ENCODE measurements at regions not wholly inside any gene's neighbourhood (a gene's known extent, or its start where the extent isn't known, plus 50 kb on each side); places are given as distances from the start of the nearest gene placed in this dataset.

- no peak for TF ChIP-seq MEIS2 (IDR thresholded peaks at IDR 0.05; ENCODE audit: partially characterized antibody)
Observed at GRCh38 chr11:119800619-119801018, 71.6 kb upstream of the NECTIN1 start (continued).

DNA sequence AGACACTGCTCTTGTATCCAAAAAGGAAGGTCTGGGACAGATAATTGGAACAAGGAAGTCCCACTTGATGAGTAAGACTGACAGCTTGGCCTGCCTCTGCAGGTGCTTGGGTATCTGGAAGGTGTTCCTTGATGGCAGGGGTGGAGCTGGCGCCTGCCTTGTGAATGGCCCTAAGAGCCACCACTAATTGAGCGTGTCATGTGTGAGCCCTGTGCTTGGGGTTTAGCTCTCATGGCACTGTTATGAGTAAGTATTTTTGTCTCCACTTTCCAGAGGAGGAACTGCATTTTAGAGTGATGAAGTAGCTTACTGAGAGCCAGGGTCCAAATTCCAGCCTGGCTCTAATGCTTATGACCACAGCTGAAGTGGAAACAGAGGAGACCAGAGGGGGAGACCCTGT lies 71.2 kb upstream of the NECTIN1 start:
- no peak overlapping the region for H3K4me2 ChIP-seq (ENCODE audit: insufficient read depth, low read length)
- H3K4me1 ChIP-seq (replicated peaks in 1 of 2; ENCODE audit: control insufficient read depth in 2 of 2, insufficient read depth in 2 of 2, low read length in 2 of 2): peaks cover 0 to 2% of the 10 kb centered on the region in 2 experiments; a peak in 1 of 5 replicates
- ChIA-PET POLR2A (interaction anchor here (0.8 kb wide), 1 partner anchor 21 kb away, joined by 3 read pairs; no protein-coding TSS in a partner anchor), CTCF (ENCODE audit: low intra/inter-chr PET ratio) (no interaction called here)
- no peaks in the 10 kb centered on the region for H3K79me2 ChIP-seq (ENCODE audit: control insufficient read depth, insufficient read depth, low read length)
- no peak overlapping the region for H3K27ac ChIP-seq (ENCODE audit: extremely low read depth, low read depth, low read length)
- DNase-seq (ENCODE audit: extremely low read depth in 1 of 4, low spot score in 3 of 4) (no peak), FAIRE-seq (no peak), ATAC-seq (no peak)
- H2AFZ ChIP-seq (ENCODE audit: low read depth, low read length): no peak overlapping the region
- no peaks in the 10 kb centered on the region for H3K9me3 ChIP-seq (replicated peaks; ENCODE audit: control insufficient read depth, insufficient read depth, low read depth, low read length)
- in situ Hi-C loops (cut with MboI) (no loop called here), intact Hi-C loops (cut with micrococcal nuclease) (no loop called here)
- no TSS peak for BruUV-seq (replicated peaks)
- peaks cover 0 to 52% of the 10 kb centered on the region in 2 experiments; a peak in 3 of 5 replicates for H3K27me3 ChIP-seq (ENCODE audit: control insufficient read depth in 2 of 2, insufficient read depth in 2 of 2, low read length in 2 of 2)
- H3K4me3 ChIP-seq: no peak overlapping the region
- H4K20me1 ChIP-seq (replicated peaks; ENCODE audit: control insufficient read depth, insufficient read depth, low read length): peaks cover 10% of the 10 kb centered on the region
- WGBS (ENCODE audit: insufficient coverage, low coverage, missing lambda C conversion rate): 0% methylated on average over 2 of the region's 2 CpGs
- H3K36me3 ChIP-seq (ENCODE audit: control insufficient read depth, insufficient read depth, low read length): no peaks in the 10 kb centered on the region
- H3K9me1 ChIP-seq (ENCODE audit: control insufficient read depth, insufficient read depth, low read length): no peaks in the 10 kb centered on the region
- no peak overlapping the region for H3K9ac ChIP-seq (ENCODE audit: insufficient read depth in 1 of 2, low read depth in 2 of 2, low read length in 2 of 2)
- TF ChIP-seq HNRNPL (IDR thresholded peaks at IDR 0.05; ENCODE audit: low read depth, low read length) (no peak), CSDE1 (IDR thresholded peaks at IDR 0.05) (no peak), ZNF79 (CRISPR knock-in tag; IDR thresholded peaks at IDR 0.05; ENCODE audit: low read depth) (no peak), MCM2 (IDR thresholded peaks at IDR 0.05; ENCODE audit: low read depth) (no peak), GATAD2A (IDR thresholded peaks at IDR 0.05) (no peak), ESRRA (IDR thresholded peaks at IDR 0.05; ENCODE audit: borderline replicate concordance, low read depth) (no peak), TGIF2 (CRISPR knock-in tag; IDR thresholded peaks at IDR 0.05) (no peak), POLR2B (IDR thresholded peaks at IDR 0.05; ENCODE audit: low read depth, partially characterized antibody) (no peak), ASH1L (IDR thresholded peaks at IDR 0.05; ENCODE audit: borderline replicate concordance, low read depth, partially characterized antibody) (no peak), MAFF (IDR thresholded peaks at IDR 0.05; ENCODE audit: low read length) (no peak), ZNF707 (CRISPR knock-in tag; conservative IDR thresholded peaks at IDR 0.05) (no peak), AFF4 (CRISPR knock-in tag; IDR thresholded peaks at IDR 0.05) (no peak), ZC3H4 (CRISPR knock-in tag; IDR thresholded peaks at IDR 0.05; ENCODE audit: borderline replicate concordance) (no peak), BRD9 (IDR thresholded peaks at IDR 0.05; ENCODE audit: low read depth, partially characterized antibody) (no peak), DPF2 (IDR thresholded peaks at IDR 0.05) (no peak), MAFG (tag; conservative IDR thresholded peaks at IDR 0.05) (no peak)
- TF ChIP-seq, protein P1, sequence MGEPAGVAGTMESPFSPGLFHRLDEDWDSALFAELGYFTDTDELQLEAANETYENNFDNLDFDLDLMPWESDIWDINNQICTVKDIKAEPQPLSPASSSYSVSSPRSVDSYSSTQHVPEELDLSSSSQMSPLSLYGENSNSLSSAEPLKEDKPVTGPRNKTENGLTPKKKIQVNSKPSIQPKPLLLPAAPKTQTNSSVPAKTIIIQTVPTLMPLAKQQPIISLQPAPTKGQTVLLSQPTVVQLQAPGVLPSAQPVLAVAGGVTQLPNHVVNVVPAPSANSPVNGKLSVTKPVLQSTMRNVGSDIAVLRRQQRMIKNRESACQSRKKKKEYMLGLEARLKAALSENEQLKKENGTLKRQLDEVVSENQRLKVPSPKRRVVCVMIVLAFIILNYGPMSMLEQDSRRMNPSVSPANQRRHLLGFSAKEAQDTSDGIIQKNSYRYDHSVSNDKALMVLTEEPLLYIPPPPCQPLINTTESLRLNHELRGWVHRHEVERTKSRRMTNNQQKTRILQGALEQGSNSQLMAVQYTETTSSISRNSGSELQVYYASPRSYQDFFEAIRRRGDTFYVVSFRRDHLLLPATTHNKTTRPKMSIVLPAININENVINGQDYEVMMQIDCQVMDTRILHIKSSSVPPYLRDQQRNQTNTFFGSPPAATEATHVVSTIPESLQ (CRISPR knock-in tag; IDR thresholded peaks at IDR 0.05): no peak

Measured in K562 (cell line).